ENCODE measurements at regions not wholly inside any gene's neighbourhood (a gene's known extent, or its start where the extent isn't known, plus 50 kb on each side); places are given as distances from the start of the nearest gene placed in this dataset.

GRCh38 chr2:181782660-181783059 lies 102.3 kb upstream of the NEUROD1 start:
- no peak for TF ChIP-seq MAX (IDR thresholded peaks at IDR 0.05)
- no peak for TF ChIP-seq POLR2A (IDR thresholded peaks at IDR 0.05; ENCODE audit: low read length)
- TF ChIP-seq CHD2 (IDR thresholded peaks at IDR 0.05; ENCODE audit: low read length, partially characterized antibody), result no peak
- TF ChIP-seq REST (IDR thresholded peaks at IDR 0.05), result no peak
- TF ChIP-seq CTCF (IDR thresholded peaks at IDR 0.05), result no peak
- no peak for TF ChIP-seq EP300 (IDR thresholded peaks at IDR 0.05)
- no peak for TF ChIP-seq RAD21 (conservative IDR thresholded peaks at IDR 0.05 in 1 of 2, IDR thresholded peaks at IDR 0.05 in 1 of 2)
- no peak for TF ChIP-seq HEYL (CRISPR knock-in tag; IDR thresholded peaks at IDR 0.05)
- no peak for TF ChIP-seq MAFK (IDR thresholded peaks at IDR 0.05; ENCODE audit: partially characterized antibody)
- no peak for TF ChIP-seq SMC3 (IDR thresholded peaks at IDR 0.05)
- TF ChIP-seq JUN (IDR thresholded peaks at IDR 0.05), result no peak
